ENCODE measurements at regions not wholly inside any gene's neighbourhood (a gene's known extent, or its start where the extent isn't known, plus 50 kb on each side); places are given as distances from the start of the nearest gene placed in this dataset.
A peak's percentile ranks its signal among the peaks of the same experiment; 100 is the strongest.
"Not testable (repeated sequence)": the region's sequence is repeated elsewhere in the genome, so short reads cannot be mapped to it uniquely, and the experiment has no call there.

DNA sequence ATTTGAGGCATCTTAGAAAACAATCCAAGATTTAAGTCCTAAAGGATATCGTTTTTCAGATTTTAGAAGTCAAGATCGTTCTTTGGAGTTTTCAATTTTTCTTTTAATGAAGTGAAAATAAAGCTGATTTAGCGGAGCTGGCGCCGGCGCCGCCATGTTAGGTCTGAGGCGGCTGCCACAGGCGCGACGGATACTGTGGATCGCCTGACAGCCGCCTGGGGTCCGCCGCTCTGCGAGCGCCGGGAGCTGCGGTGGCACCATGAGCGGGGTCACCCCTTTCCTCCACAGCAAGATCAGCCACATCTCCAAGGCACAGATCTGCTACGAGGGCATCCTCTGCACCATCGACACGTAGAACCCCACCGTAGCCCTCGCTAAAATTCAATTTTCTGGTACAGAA, 247.2 kb downstream of the GJA1 start:
- DNase-seq (no peak), ATAC-seq (no peak)
- no peak for TF ChIP-seq CTCF (IDR thresholded peaks at IDR 0.05)
- Histone ChIP-seq H3K27me3 (no peaks in the 10 kb centered on the region), H3K4me1 (no peaks in the 10 kb centered on the region), H3K36me3 (no peaks in the 10 kb centered on the region), H3K9me3 (no peaks in the 10 kb centered on the region), H3K4me3 (no peak overlapping the region), H3K27ac (no peak overlapping the region)
- intact Hi-C loops (cut with DNase I) = no loop called here

DNA sequence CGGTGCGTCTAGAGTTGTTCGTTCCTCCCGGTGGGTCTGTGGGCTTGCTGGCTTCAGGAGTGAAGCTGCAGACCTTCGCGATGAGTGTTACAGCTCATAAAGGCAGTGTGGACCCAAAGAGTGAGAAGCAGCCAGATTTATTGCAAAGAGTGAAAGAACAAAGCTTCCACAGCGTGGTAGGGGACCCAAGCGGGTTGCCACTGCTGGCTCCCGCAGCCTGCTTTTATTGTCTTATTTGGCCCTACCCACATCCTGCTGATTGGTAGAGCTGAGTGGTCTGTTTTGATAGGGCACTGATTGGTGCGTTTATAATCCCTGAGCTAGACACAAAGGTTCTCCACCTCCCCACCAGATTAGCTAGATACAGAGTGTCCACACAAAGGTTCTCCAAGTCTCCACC, 250.4 kb downstream of the GJA1 start:
- H3K36me3 ChIP-seq; H3K4me1 ChIP-seq; H3K27me3 ChIP-seq; ATAC-seq; H3K4me3 ChIP-seq; intact Hi-C loops (cut with DNase I); H3K9me3 ChIP-seq; H3K27ac ChIP-seq; DNase-seq: not testable (repeated sequence)

DNA sequence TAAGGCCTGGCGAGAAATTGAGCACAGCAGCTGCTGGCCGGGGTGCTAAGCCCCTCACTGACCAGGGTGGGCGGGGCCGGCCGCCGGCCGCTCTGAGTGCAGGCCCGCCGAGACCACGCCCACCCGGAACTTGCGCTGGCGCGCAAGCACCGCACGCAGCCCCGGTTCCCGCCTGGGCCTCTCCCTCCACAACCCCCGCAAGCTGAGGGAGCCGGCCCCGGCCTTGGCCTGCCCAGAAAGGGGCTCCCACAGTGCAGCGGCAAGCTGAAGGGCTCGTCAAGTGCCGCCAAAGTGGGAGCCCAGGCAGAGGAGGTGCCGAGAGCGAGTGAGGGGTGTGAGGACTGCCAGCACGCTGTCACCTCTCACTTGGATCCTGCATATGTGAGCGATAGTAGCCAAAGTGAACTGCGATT, 251.2 kb downstream of the GJA1 start:
- H3K9me3 ChIP-seq = no peaks in the 10 kb centered on the region
- no peak for ATAC-seq
- H3K27ac ChIP-seq = no peak overlapping the region
- H3K4me3 ChIP-seq = no peak overlapping the region
- intact Hi-C loops (cut with DNase I) = no loop called here
- H3K4me1 ChIP-seq = no peaks in the 10 kb centered on the region
- no peak for TF ChIP-seq CTCF (IDR thresholded peaks at IDR 0.05)
- H3K36me3 ChIP-seq = no peaks in the 10 kb centered on the region
- DNase-seq = peak in 1 of 4 donors; percentile 80
- no peaks in the 10 kb centered on the region for H3K27me3 ChIP-seq

GRCh38 chr6:121688974-121689373, 253.5 kb downstream of the GJA1 start:
- no peaks in the 10 kb centered on the region for H3K9me3 ChIP-seq
- intact Hi-C loops (cut with DNase I) = no loop called here
- H3K36me3 ChIP-seq = no peaks in the 10 kb centered on the region
- DNase-seq = no peak
- TF ChIP-seq CTCF (IDR thresholded peaks at IDR 0.05) = no peak
- ATAC-seq = no peak
- H3K27me3 ChIP-seq = no peaks in the 10 kb centered on the region
- H3K4me1 ChIP-seq = no peaks in the 10 kb centered on the region
- no peak overlapping the region for H3K4me3 ChIP-seq
- no peak overlapping the region for H3K27ac ChIP-seq

DNA sequence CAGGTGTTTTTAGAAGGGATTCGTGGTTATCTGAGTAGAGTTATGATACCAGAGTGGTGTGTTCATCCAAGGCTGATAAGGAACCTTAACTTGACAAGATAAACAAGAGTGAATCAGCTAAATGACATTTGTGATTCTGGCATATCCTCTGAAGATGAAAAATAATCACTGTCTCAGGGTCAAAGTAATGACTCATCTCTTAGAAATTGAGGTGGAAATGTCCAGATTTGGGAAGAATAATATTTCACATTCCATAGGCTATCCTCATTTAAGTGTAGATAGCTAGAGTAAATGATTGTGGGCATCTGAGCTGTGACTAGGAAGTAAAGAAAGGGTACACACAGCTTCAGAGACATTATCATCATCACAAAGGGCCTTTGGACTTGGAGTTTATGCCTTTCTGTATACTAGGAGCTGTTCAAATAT, 255.7 kb downstream of the GJA1 start:
- H3K4me1 ChIP-seq = no peaks in the 10 kb centered on the region
- H3K4me3 ChIP-seq = no peak overlapping the region
- no peaks in the 10 kb centered on the region for H3K9me3 ChIP-seq
- TF ChIP-seq CTCF (IDR thresholded peaks at IDR 0.05) = no peak
- H3K36me3 ChIP-seq = no peaks in the 10 kb centered on the region
- no peak overlapping the region for H3K27ac ChIP-seq
- ATAC-seq (no peak), DNase-seq (no peak)
- intact Hi-C loops (cut with DNase I) = no loop called here
- no peaks in the 10 kb centered on the region for H3K27me3 ChIP-seq

- Histone ChIP-seq H3K27me3 (no peaks in the 10 kb centered on the region), H3K4me3 (no peak overlapping the region), H3K4me1 (no peaks in the 10 kb centered on the region), H3K36me3 (no peaks in the 10 kb centered on the region), H3K9me3 (no peaks in the 10 kb centered on the region), H3K27ac (no peak overlapping the region)
- DNase-seq (no peak), ATAC-seq (no peak)
- intact Hi-C loops (cut with DNase I) = no loop called here
- no peak for TF ChIP-seq CTCF (IDR thresholded peaks at IDR 0.05)
These were observed 258.9 kb downstream of the GJA1 start for GRCh38 chr6:121694389-121694788.

All from left lung (tissue), 4 donors.